MM.1S (cell line): ENCODE measurements at regions not wholly inside any gene's neighbourhood (a gene's known extent, or its start where the extent isn't known, plus 50 kb on each side); places are given as distances from the start of the nearest gene placed in this dataset.

ENCODE experiments used
- DNase-seq: peaks from one replicate; pipeline ENCODE4 v3.0.0-alpha.2; 2015
- H2AFZ ChIP-seq: fragments of 300-600 bp; sonication (generic); 2 replicates; pipeline ENCODE4 v1.6.0; 2016; ENCODE audit warnings: antibody characterized with exemption, low read length
- H3F3A ChIP-seq: fragments of 300-600 bp; sonication (generic); 2 replicates; pipeline ENCODE4 v1.6.1; 2016; ENCODE audit warnings: mild to moderate bottlenecking, antibody characterized with exemption, low read length, moderate library complexity, mixed read lengths; ENCODE audit not compliant: insufficient read depth
- H3K27ac ChIP-seq: fragments of 300-600 bp; sonication (generic); 2 replicates; pipeline ENCODE4 v1.5.1; 2016; ENCODE audit warnings: mild to moderate bottlenecking, low read length
- H3K27me3 ChIP-seq: fragments of 300-600 bp; sonication (generic); replicated peaks from 2 replicates; pipeline ENCODE4 v1.6.0; 2016; ENCODE audit warnings: low read length; ENCODE audit not compliant: insufficient read depth
- H3K36me3 ChIP-seq: fragments of 300-600 bp; sonication (generic); replicated peaks from 2 replicates; pipeline ENCODE4 v1.6.1; 2016; ENCODE audit warnings: mild to moderate bottlenecking, low read length, mixed read lengths; ENCODE audit not compliant: insufficient read depth
- H3K4me1 ChIP-seq: fragments of 300-600 bp; sonication (generic); 2 replicates; pipeline ENCODE4 v1.6.1; 2016; ENCODE audit warnings: low read length, mixed read lengths
- H3K4me2 ChIP-seq: fragments of 300-600 bp; sonication (generic); 2 replicates; pipeline ENCODE4 v1.6.0; 2016; ENCODE audit warnings: low read depth, low read length
- H3K4me3 ChIP-seq: fragments of 300-600 bp; sonication (generic); 2 replicates; pipeline ENCODE4 v1.5.1; 2016; ENCODE audit warnings: low read length, mixed read lengths
- H3K79me2 ChIP-seq: fragments of 300-600 bp; sonication (generic); 2 replicates; pipeline ENCODE4 v1.6.1; 2016; ENCODE audit warnings: mixed run types, low read length, mixed read lengths
- H3K9ac ChIP-seq: fragments of 300-600 bp; sonication (generic); 2 replicates; pipeline ENCODE4 v1.6.1; 2016; ENCODE audit warnings: low read length, mixed read lengths
- H3K9me2 ChIP-seq: fragments of 300-600 bp; sonication (generic); replicated peaks from 2 replicates; pipeline ENCODE4 v1.6.1; 2016; ENCODE audit warnings: mild to moderate bottlenecking, low read length, mixed read lengths; ENCODE audit not compliant: insufficient read depth
- H3K9me3 ChIP-seq: fragments of 300-600 bp; sonication (generic); replicated peaks from 2 replicates; pipeline ENCODE4 v1.6.1; 2016; ENCODE audit warnings: mild to moderate bottlenecking, low read length, mixed read lengths; ENCODE audit not compliant: insufficient read depth
- H4K20me1 ChIP-seq: fragments of 300-600 bp; sonication (generic); 2 replicates; pipeline ENCODE4 v1.6.1; 2016; ENCODE audit warnings: mild to moderate bottlenecking, low read length, moderate library complexity, mixed read lengths; ENCODE audit not compliant: insufficient read depth
- EZH2 ChIP-seq: fragments of 300-600 bp; sonication (generic); optimal IDR thresholded peaks from 2 replicates; pipeline ENCODE3; 2017; ENCODE audit warnings: low read depth, mild to moderate bottlenecking, antibody characterized with exemption, low read length, mixed read lengths
- EZH2phosphoT487 ChIP-seq: fragments of 300-600 bp; sonication (generic); IDR thresholded peaks from 2 replicates; pipeline ENCODE4 v1.6.1; 2018; ENCODE audit warnings: antibody characterized with exemption, low read length
- TF ChIP-seq, protein P1 (sequence below): fragments of 300-600 bp; sonication (generic); IDR thresholded peaks from 2 replicates; pipeline ENCODE4 v1.5.1; 2016; ENCODE audit warnings: antibody characterized with exemption, low read length, mixed read lengths

DNA sequence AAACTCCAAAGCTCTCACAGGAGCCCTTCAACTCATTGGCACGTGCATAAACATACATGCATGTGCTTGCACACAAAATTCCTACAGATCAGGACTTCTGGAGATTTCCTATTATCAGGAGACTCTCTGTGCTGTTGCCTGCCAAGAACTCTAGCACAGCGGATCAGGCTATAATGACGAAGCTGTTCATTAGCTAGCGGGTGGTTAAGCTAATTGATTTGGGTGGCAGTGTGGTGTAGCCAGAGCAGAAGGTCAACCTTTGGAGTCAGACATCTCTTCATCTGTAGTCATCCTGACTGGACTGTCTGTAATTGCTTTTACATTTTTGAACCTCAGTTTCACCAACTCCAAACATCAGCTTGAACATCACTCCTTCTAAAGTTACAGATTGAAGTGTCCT lies 69.0 kb downstream of the KIF2B start:
- TF ChIP-seq EZH2 (no peak), EZH2phosphoT487 (no peak)
- TF ChIP-seq, protein P1, sequence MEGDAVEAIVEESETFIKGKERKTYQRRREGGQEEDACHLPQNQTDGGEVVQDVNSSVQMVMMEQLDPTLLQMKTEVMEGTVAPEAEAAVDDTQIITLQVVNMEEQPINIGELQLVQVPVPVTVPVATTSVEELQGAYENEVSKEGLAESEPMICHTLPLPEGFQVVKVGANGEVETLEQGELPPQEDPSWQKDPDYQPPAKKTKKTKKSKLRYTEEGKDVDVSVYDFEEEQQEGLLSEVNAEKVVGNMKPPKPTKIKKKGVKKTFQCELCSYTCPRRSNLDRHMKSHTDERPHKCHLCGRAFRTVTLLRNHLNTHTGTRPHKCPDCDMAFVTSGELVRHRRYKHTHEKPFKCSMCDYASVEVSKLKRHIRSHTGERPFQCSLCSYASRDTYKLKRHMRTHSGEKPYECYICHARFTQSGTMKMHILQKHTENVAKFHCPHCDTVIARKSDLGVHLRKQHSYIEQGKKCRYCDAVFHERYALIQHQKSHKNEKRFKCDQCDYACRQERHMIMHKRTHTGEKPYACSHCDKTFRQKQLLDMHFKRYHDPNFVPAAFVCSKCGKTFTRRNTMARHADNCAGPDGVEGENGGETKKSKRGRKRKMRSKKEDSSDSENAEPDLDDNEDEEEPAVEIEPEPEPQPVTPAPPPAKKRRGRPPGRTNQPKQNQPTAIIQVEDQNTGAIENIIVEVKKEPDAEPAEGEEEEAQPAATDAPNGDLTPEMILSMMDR: no peak
- Histone ChIP-seq H3F3A (no peaks in the 10 kb centered on the region), H3K27ac (no peak overlapping the region), H3K9ac (no peak overlapping the region), H3K27me3 (no peaks in the 10 kb centered on the region), H3K4me1 (no peaks in the 10 kb centered on the region), H3K4me3 (no peak overlapping the region), H3K79me2 (no peaks in the 10 kb centered on the region), H3K9me2 (no peaks in the 10 kb centered on the region), H3K4me2 (no peak overlapping the region), H3K36me3 (no peaks in the 10 kb centered on the region), H4K20me1 (no peaks in the 10 kb centered on the region), H3K9me3 (no peaks in the 10 kb centered on the region), H2AFZ (no peak overlapping the region)
- DNase-seq: no peak

DNA sequence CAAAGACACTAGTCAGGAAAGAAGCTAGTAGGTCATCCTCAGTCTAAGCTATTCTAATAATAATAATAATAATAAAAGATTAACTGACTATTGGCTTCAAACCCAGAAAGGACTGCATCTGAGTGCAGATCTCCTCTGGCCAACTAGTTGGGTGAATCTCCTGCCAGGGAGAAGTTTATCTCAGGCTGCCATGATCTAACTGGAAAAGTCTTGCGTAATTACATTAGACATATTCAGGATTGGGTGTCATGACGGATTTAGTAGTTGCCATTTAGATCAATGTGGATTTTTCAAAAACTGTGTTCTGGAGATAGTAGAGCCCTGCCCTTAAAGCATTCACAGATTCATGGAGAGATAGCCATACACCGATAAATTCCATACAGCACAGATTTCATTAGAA lies 69.5 kb downstream of the KIF2B start:
- Histone ChIP-seq H3K79me2 (no peaks in the 10 kb centered on the region), H2AFZ (no peak overlapping the region), H3K9ac (no peak overlapping the region), H3F3A (no peaks in the 10 kb centered on the region), H3K9me2 (no peaks in the 10 kb centered on the region), H3K4me1 (no peaks in the 10 kb centered on the region), H3K9me3 (no peaks in the 10 kb centered on the region), H4K20me1 (no peaks in the 10 kb centered on the region), H3K4me2 (no peak overlapping the region), H3K27ac (no peak overlapping the region), H3K4me3 (no peak overlapping the region), H3K36me3 (no peaks in the 10 kb centered on the region), H3K27me3 (no peaks in the 10 kb centered on the region)
- TF ChIP-seq EZH2phosphoT487: no peak
- no peak for DNase-seq

DNA sequence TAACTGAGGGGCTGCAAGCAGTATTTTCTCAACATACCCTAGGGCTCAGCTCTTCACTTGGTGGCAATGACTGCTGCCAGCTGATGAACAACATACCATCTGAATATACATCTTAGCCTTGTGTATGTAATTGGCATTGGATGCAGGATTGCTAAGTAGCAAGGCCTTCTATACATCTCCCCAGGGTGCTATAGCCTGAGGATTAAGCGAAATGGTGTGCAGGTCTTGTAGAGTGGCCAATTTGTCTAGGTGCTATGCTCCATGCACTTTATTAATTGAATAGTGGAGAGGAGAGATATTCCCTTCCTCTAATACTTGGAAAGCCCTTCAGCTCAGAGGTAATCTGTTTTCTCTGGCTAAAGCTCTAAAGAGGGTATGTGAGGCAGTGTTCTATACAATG lies 71.9 kb downstream of the KIF2B start:
- no peak for TF ChIP-seq EZH2phosphoT487
- no peak for TF ChIP-seq EZH2
- no peak for DNase-seq
- Histone ChIP-seq H3K27ac (no peak overlapping the region), H3K9me2 (no peaks in the 10 kb centered on the region), H3K36me3 (no peaks in the 10 kb centered on the region), H2AFZ (no peak overlapping the region), H3K79me2 (no peaks in the 10 kb centered on the region), H3K27me3 (no peaks in the 10 kb centered on the region), H3K9ac (no peak overlapping the region), H3K4me2 (no peak overlapping the region), H3K9me3 (no peaks in the 10 kb centered on the region), H3K4me3 (no peak overlapping the region), H3K4me1 (no peaks in the 10 kb centered on the region), H3F3A (no peaks in the 10 kb centered on the region), H4K20me1 (no peaks in the 10 kb centered on the region)

- H3K27ac ChIP-seq: no peak overlapping the region
These were observed 73.3 kb downstream of the KIF2B start for GRCh38 chr17:53896047-53896446.

More at GRCh38 chr17:53896047-53896446, 73.3 kb downstream of the KIF2B start:
- Histone ChIP-seq H3K9me3 (no peaks in the 10 kb centered on the region), H3K4me1 (no peaks in the 10 kb centered on the region), H3K36me3 (no peaks in the 10 kb centered on the region), H3K9me2 (no peaks in the 10 kb centered on the region), H3F3A (no peaks in the 10 kb centered on the region), H3K4me2 (no peak overlapping the region), H2AFZ (no peak overlapping the region), H3K9ac (no peak overlapping the region), H3K4me3 (no peak overlapping the region), H3K27me3 (no peaks in the 10 kb centered on the region), H3K79me2 (no peaks in the 10 kb centered on the region), H4K20me1 (no peaks in the 10 kb centered on the region)
- no peak for DNase-seq
- TF ChIP-seq, protein P1: no peak
- no peak for TF ChIP-seq EZH2phosphoT487
- TF ChIP-seq EZH2: no peak
